Chondrocyte (in vitro differentiated cells): ENCODE measurements at regions not wholly inside any gene's neighbourhood (a gene's known extent, or its start where the extent isn't known, plus 50 kb on each side); places are given as distances from the start of the nearest gene placed in this dataset.

Source experiments
- DNase-seq: peaks from one replicate; pipeline ENCODE4 v3.0.0; 2021; ENCODE audit warnings: mixed read lengths, low spot score
- H3K27ac Mint-ChIP-seq: one replicate; pipeline ENCODE4 v1.8.0; 2021; ENCODE audit warnings: mild to moderate bottlenecking, moderate library complexity, mixed read lengths; ENCODE audit not compliant: unreplicated experiment
- H3K27me3 Mint-ChIP-seq: 2 replicates; pipeline ENCODE4 v1.8.0; 2021; ENCODE audit warnings: low read depth, mixed read lengths
- H3K36me3 Mint-ChIP-seq: 2 replicates; pipeline ENCODE4 v1.8.0; 2021; ENCODE audit warnings: low read depth, mixed read lengths
- H3K4me1 Mint-ChIP-seq: 2 replicates; pipeline ENCODE4 v1.8.0; 2021; ENCODE audit warnings: low read depth, mild to moderate bottlenecking, mixed read lengths
- H3K4me3 Mint-ChIP-seq: one replicate; pipeline ENCODE4 v1.8.0; 2021; ENCODE audit warnings: mild to moderate bottlenecking, moderate library complexity, mixed read lengths; ENCODE audit not compliant: unreplicated experiment
- H3K9me3 Mint-ChIP-seq: 2 replicates; pipeline ENCODE4 v1.8.0; 2021; ENCODE audit warnings: low read depth, mixed read lengths
- TF ChIP-seq, protein P1 (sequence below): fragments of 200-600 bp; sonication (generic); IDR thresholded peaks from 2 replicates; pipeline ENCODE4 v1.5.0; 2021; ENCODE audit warnings: antibody characterized with exemption, mild to moderate bottlenecking, moderate library complexity

DNA sequence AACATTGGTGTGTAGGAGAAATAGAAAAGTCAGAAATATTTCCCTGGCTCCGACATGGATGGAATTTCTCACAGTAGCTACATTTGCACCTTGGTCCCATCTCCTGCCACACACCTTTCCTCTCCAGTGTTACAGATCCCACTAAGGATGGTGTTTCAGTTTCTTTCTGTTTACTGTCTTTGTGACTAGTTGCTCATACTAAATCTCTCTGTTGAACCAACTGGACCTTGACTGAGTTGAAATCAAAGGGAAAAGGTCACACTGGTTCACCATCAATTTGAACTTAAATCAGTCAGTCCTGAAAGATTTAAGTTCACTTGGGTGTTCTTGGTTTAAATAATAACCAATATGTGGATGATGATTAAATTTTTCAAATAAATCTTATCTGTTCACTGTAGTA, 754.2 kb downstream of the OTOL1 start:
- H3K4me1 Mint-ChIP-seq = no peaks in the 10 kb centered on the region
- TF ChIP-seq, protein P1, sequence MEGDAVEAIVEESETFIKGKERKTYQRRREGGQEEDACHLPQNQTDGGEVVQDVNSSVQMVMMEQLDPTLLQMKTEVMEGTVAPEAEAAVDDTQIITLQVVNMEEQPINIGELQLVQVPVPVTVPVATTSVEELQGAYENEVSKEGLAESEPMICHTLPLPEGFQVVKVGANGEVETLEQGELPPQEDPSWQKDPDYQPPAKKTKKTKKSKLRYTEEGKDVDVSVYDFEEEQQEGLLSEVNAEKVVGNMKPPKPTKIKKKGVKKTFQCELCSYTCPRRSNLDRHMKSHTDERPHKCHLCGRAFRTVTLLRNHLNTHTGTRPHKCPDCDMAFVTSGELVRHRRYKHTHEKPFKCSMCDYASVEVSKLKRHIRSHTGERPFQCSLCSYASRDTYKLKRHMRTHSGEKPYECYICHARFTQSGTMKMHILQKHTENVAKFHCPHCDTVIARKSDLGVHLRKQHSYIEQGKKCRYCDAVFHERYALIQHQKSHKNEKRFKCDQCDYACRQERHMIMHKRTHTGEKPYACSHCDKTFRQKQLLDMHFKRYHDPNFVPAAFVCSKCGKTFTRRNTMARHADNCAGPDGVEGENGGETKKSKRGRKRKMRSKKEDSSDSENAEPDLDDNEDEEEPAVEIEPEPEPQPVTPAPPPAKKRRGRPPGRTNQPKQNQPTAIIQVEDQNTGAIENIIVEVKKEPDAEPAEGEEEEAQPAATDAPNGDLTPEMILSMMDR = no peak
- H3K27ac Mint-ChIP-seq = no peak overlapping the region
- no peaks in the 10 kb centered on the region for H3K9me3 Mint-ChIP-seq
- DNase-seq = no peak
- no peaks in the 10 kb centered on the region for H3K27me3 Mint-ChIP-seq
- peaks cover 3% of the 10 kb centered on the region for H3K36me3 Mint-ChIP-seq
- H3K4me3 Mint-ChIP-seq = no peak overlapping the region

DNA sequence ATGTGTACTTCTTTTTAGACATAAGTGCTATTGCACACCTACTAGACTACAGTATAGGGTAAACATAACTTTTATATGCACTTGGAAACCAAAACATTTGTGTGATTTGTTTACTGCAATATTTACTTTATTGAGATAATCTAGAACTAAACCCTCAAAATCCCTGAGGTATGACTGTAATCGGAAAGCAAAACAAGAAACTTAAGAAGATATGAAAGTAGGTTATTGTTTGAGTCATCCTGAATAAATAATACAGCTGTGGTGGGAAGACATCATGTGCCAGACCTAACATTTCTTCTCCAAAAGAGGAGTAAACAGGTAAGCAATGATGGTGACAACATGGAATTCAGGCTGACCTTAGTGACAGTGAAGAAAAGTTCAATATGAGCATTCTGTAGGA, 765.5 kb downstream of the OTOL1 start:
- H3K27ac Mint-ChIP-seq = no peak overlapping the region
- TF ChIP-seq, protein P1 = no peak
- DNase-seq = no peak
- H3K27me3 Mint-ChIP-seq = peaks cover under 1% of the 10 kb centered on the region
- no peak overlapping the region for H3K4me3 Mint-ChIP-seq
- no peaks in the 10 kb centered on the region for H3K4me1 Mint-ChIP-seq
- no peaks in the 10 kb centered on the region for H3K36me3 Mint-ChIP-seq
- peaks cover 3% of the 10 kb centered on the region for H3K9me3 Mint-ChIP-seq

DNA sequence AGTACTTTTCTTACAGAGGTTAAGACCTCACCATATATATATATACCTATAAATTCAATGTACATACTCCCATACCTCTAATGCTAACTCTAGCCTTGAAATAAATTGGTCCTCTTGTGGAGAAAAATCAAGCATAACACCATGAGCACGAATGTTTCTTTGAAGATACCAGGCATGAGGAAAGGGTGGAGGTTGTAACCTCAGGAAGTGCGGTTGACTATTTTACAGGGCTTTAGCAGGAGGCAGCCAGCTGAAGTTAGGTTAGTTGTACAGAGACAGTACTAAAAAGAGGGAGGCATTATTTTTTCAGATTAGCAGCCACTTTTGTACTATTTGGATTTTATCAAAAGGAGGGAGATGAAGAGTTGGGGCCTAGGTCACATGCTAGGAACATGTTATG, 767.0 kb downstream of the OTOL1 start:
- TF ChIP-seq, protein P1 = no peak
- DNase-seq = no peak
- H3K4me3 Mint-ChIP-seq = no peak overlapping the region
- H3K27me3 Mint-ChIP-seq = no peaks in the 10 kb centered on the region
- no peaks in the 10 kb centered on the region for H3K36me3 Mint-ChIP-seq
- H3K9me3 Mint-ChIP-seq = peaks cover 6% of the 10 kb centered on the region
- no peaks in the 10 kb centered on the region for H3K4me1 Mint-ChIP-seq
- H3K27ac Mint-ChIP-seq = no peak overlapping the region

DNA sequence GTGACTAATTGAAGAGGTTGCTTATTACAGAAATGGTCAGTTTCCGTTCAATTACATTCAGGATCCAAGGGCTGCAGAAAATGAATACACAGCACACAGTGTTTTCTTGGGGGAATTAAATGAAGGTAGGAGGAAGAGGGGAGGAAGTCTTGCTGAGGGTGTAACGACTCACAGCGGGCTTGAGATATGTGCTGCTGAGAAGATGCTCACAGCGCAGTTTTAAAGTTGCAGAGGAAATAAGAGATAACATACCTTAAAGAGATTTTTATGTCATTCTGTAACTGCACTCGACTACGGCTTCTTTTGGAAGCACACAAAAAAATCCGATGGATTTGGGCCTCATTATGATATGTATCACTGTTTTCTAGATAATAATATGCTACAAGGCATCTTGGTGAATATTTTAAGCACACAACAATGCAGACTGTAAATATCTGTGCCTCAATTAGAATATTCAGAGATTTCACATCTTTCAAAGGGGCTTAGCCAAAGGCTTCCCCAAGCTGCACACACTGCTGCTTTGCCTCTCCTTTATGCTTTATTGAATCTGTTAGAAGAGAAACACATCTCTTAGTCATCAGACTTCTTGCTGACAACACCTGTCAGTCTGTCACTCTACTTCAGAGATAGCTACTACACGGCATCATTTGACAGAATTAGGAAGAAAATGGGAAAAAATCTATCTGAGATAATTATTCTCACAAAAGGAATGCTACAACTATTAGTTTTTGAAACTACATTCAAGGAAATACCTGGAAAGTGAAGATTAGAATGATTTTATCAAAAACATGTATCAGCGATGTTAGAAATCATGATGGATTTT, 773.2 kb downstream of the OTOL1 start:
- H3K9me3 Mint-ChIP-seq = peaks cover 12% of the 10 kb centered on the region
- no peak for DNase-seq
- no peaks in the 10 kb centered on the region for H3K4me1 Mint-ChIP-seq
- no peak overlapping the region for H3K4me3 Mint-ChIP-seq
- no peaks in the 10 kb centered on the region for H3K36me3 Mint-ChIP-seq
- H3K27ac Mint-ChIP-seq = no peak overlapping the region
- H3K27me3 Mint-ChIP-seq = peaks cover 4% of the 10 kb centered on the region
- TF ChIP-seq, protein P1 = no peak

DNA sequence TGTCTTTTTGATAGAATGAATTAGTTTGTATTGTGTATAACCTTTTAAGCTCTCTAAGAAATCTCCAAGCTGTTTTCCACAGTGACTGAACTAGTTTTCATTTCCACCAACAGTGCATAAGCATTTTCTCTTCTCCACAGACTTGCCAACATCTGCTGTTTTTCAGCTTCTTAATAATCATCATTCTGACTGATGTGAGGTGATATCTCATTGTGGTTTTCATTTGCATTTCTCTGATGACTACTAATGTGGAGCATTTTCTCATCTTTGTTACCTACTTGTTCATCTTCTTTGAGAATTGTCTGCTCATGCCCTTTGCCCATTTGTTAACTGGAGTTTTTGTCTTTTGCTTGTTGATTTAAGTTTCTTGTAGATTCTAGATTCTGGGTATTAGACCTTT, 777.5 kb downstream of the OTOL1 start:
- H3K9me3 Mint-ChIP-seq = peaks cover 14% of the 10 kb centered on the region
- no peak for DNase-seq
- TF ChIP-seq, protein P1 = no peak
- H3K27me3 Mint-ChIP-seq = peaks cover 4% of the 10 kb centered on the region
- no peak overlapping the region for H3K4me3 Mint-ChIP-seq
- no peak overlapping the region for H3K27ac Mint-ChIP-seq
- H3K4me1 Mint-ChIP-seq = no peaks in the 10 kb centered on the region
- no peaks in the 10 kb centered on the region for H3K36me3 Mint-ChIP-seq
